Muscle of back (tissue), 3 donors: ENCODE measurements at regions not wholly inside any gene's neighbourhood (a gene's known extent, or its start where the extent isn't known, plus 50 kb on each side); places are given as distances from the start of the nearest gene placed in this dataset.
A peak's percentile ranks its signal among the peaks of the same experiment; 100 is the strongest.

Experiments
- DNase-seq, 3 donors: peaks; one replicate each; pipeline versions ENCODE4 v3.0.0 to v3.0.0-alpha.2; 2013

- DNase-seq: no peak
Measured at GRCh38 chr6:10248378-10248843, 166.5 kb downstream of the TFAP2A start.

DNA sequence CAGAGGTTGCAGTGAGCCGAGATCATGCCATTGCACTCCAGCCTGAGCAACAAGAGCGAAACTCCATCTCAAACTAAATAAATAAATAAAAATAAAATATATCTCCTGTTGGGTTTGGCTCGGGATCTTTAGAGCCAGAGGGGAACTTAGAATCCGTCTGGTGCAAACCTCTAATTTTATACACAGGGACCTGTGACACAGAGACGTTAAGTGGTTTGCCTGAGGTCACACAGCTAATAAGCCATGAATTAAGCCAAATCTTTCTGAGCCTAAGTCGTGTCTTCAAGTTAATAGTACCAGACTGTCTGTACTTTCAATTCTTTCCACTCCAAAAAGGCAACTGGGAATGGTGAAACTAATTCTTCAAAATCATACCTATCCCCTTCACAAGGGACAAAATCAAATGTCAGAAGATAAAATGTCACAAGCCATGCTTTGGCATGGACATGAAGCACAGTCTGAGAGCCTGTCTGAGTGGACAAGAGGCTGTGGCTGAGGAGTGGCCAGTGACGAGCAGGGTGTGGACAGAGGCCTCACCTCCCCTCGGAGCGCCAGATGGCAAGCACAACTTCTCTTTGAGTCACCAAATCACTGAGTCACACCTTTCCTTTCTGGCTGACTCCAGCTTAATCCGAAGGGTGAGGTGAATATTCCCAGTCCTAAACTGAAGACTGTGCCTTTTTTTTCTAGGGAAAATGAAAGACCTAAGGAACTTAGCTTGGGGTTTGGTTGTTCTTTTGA lies 177.4 kb downstream of the TFAP2A start:
- no peak for DNase-seq

GRCh38 chr6:10235344-10235743 lies 179.5 kb downstream of the TFAP2A start:
- DNase-seq: no peak

DNA sequence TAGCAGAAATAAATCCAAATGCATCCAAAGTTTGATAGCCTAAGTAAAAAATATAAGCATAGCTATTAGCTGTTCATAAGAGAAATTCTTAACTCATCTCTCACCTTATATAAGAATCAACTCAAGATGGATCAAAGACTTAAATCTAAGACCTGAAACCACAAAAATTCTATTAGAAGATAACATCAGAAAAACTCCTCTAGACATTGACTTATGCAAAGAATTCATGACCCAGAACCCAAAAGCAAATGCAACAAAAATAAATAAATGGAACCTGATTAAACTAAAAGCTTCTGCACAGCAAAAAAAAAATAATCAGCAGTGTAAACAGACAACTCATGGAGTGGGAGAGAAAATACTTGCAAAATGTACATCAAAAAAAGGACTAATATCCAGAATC lies 184.3 kb downstream of the TFAP2A start:
- no peak for DNase-seq

DNA sequence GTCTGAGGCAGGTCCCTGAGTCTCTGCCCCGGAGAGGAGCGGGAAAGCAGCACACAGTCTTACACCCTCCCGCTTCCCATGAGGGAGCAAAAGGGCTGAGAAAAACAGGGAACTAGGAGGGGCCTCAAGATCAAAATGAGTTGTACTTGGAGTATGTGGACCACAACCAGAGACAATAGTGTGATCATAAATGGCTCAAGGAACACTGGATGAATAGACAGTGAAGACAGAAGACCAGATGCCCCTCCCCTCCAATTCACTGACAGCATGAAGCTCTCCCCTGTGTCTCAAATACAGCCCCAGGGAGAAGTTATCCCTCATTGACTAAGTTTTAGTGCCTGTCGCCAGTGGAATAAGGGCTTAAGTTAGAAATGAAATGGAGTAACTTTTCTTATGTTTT lies 191.0 kb downstream of the TFAP2A start:
- DNase-seq: no peak

GRCh38 chr6:10221178-10221577 lies 193.7 kb downstream of the TFAP2A start:
- no peak for DNase-seq

GRCh38 chr6:10219510-10219909 lies 195.4 kb downstream of the TFAP2A start:
- no peak for DNase-seq

GRCh38 chr6:10217111-10217510 lies 197.8 kb downstream of the TFAP2A start:
- DNase-seq: no peak

- no peak for DNase-seq
Measured at GRCh38 chr6:10215326-10216110, 199.4 kb downstream of the TFAP2A start.

DNA sequence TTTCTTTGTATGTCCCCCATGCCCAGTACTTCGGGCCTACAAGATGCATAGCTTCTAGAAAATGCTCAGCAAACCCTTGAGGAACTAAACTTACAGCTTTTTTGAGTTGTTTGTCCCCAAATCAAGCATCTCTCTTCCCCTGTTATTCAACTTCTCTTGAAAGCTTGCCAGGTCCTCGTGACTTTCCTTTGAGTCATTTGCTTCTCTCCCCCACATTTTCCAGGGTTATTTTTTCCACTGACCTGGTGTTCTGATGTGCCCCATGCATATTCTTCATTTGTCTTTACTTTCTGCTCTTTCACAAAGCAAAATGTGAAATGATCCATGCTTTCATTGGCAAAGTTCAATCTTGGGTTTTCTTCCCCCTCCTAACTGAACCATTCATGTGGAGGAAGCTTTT lies 204.8 kb downstream of the TFAP2A start:
- no peak for DNase-seq

- no peak for DNase-seq
Measured at GRCh38 chr6:10205892-10206291, 209.0 kb downstream of the TFAP2A start.

DNA sequence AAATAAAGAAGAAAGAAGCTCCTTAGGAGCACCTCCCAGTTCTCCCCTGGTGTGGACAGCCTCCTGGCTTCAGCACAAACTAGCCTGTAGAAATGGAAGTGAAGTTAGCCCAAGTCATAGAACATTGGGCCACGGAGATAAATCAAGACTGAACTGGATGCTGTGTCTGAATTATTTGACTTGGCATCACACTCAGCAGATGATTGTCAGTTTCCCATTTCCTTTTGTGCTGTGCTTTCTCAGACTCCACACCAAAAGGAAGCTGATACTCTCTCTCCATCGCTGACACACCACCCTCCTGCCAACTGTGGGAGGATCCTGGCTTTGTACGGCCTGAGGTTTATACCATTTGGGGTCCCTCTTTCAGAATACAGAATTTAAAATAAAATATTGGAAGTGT lies 209.8 kb downstream of the TFAP2A start:
- no peak for DNase-seq

- no peak for DNase-seq
Measured at GRCh38 chr6:10203651-10204050, 211.2 kb downstream of the TFAP2A start.

DNA sequence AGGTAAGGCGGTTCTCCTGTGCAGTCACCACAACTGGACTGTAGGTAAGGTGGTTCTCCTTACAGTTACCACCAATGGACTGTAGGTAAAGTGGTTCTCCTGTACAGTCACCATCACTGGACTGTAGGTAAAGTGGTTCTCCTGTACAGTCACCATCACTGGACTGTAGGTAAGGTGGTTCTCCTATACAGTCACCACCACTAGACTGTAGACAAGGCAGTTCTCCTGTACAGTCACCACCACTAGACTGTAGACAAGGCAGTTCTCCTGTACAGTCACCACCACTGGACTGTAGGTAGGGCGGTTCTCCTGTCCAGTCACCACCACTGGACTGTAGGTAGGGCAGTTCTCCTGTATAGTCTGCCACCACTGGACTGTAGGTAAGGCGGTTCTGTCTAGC lies 212.3 kb downstream of the TFAP2A start:
- DNase-seq: no peak

DNA sequence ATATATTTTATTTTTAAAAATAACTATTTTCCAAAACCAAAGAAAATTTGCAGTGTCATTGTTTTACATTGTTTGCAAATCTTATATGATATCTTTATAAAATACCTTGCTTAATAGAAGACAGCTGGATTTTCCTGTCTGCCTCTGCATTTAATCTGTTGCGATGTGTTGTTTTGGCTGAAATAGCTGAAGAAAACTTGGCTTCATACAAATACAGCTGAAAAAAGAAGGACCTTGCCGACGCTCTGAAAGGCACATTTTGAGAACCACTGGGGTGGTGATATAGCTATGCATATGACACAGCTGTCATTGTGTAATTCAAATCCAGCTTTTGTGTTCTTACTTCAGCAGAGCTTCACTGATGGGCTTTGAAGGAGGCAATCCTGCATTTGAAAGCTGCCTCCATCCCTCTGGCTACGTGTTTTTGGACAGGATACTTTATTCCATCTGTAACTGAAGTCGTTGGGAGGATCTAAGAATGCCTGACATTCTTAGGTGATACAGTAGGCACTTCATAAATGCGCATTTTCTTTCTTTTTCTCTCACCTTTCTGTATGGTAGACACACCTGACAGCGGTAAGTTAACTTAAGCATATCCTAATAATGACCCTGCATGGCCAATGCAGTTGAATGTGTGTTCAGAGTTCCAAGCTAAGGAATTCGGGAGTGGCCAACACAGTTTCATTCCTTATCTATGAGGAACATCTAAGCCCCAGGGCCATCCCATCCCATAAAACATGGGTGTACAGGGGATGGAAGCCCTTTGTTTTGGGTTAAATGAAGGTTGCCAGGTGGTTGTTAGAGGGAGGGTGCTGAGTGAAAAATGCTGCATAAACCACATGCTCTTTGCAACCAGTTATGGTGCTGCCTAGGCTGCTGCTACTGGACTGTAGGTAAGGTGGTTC lies 213.0 kb downstream of the TFAP2A start:
- DNase-seq: peak in 1 of 3 donors; percentile 47

DNA sequence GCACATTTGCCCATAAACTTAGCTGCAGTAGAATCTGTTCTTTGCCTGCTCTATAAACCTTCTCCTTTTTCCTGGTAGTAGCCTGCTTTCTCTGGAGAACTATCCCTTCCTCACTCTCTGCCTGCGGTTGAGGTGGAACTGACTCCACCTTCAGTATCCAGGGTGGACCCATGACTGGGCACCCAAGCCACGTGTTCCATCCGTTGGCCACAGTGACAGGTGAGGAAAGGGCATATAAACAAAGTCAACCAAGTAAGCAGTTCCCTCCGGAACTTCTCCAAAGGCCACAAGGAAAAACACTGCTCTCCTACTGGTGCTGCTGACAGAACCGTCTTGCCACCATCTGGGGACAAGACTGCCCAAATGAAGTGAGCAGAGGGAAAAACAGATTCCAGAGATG lies 218.8 kb downstream of the TFAP2A start:
- DNase-seq: no peak

GRCh38 chr6:10194816-10195672 lies 219.8 kb downstream of the TFAP2A start:
- DNase-seq: no peak

GRCh38 chr6:10193321-10193720 lies 221.6 kb downstream of the TFAP2A start:
- no peak for DNase-seq

- no peak for DNase-seq
Measured at GRCh38 chr6:10190042-10190441, 224.8 kb downstream of the TFAP2A start.

DNA sequence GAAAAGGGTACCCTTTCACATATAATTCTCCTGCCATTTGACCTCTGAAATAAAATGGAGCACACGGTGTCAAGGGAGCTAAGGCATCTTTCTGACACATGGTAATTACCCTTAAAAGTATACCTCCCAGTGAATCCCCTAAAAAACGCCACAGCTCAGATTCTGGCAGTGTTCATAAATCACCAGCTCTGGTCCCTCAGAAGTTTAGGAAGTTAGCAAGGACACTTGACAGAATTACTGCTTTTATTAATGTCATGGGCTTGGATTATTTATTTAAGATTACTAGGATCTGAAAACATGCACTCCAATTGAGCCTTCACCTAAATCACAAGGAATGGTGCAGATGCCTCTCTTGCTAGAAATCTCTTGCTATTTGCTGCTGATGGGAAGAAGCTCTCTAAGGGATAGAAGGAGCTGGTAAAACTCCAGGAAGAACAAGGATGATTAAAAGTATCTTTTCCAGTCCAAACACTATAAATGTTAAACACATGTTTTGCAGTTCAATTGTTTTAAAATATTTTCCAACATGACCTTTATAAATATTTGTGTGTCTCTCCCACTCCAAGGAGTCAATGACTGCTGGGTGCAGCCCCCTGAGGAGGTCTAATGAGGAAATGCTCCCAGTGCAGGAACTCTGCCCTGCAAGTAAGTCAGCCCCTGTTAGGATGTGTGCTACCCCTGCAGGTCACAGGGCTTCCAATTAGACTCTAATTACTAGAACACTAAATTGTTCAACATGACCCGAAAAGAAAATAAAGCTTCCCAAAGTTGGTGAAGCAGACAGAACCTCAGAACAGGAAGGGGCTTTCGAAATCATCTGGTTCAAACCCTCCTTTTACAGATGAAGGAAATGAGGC lies 230.3 kb downstream of the TFAP2A start:
- DNase-seq: peak in 2 of 3 donors; percentile 56 to 79
